ENCODE measurements at regions not wholly inside any gene's neighbourhood (a gene's known extent, or its start where the extent isn't known, plus 50 kb on each side); places are given as distances from the start of the nearest gene placed in this dataset.

GRCh38 chr13:47396915-47397314 is 500.1 kb upstream of the HTR2A start:
- TF ChIP-seq CTCF (IDR thresholded peaks at IDR 0.05) (no peak), ZFX (IDR thresholded peaks at IDR 0.05; ENCODE audit: borderline replicate concordance) (no peak)
- H3K27ac ChIP-seq = no peak overlapping the region

GRCh38 chr13:47374741-47375140 is 477.9 kb upstream of the HTR2A start:
- H3K27ac ChIP-seq = no peak overlapping the region
- TF ChIP-seq ZFX (IDR thresholded peaks at IDR 0.05; ENCODE audit: borderline replicate concordance) (no peak), CTCF (IDR thresholded peaks at IDR 0.05) (no peak)

GRCh38 chr13:47372751-47373150 is 475.9 kb upstream of the HTR2A start:
- no peak overlapping the region for H3K27ac ChIP-seq
- TF ChIP-seq ZFX (IDR thresholded peaks at IDR 0.05; ENCODE audit: borderline replicate concordance) (no peak), CTCF (IDR thresholded peaks at IDR 0.05) (no peak)

GRCh38 chr13:47351798-47352197 is 454.9 kb upstream of the HTR2A start:
- H3K27ac ChIP-seq = no peak overlapping the region
- TF ChIP-seq CTCF (IDR thresholded peaks at IDR 0.05) (no peak), ZFX (IDR thresholded peaks at IDR 0.05; ENCODE audit: borderline replicate concordance) (no peak)

- no peak overlapping the region for H3K27ac ChIP-seq
- TF ChIP-seq CTCF (IDR thresholded peaks at IDR 0.05) (no peak), ZFX (IDR thresholded peaks at IDR 0.05; ENCODE audit: borderline replicate concordance) (no peak)
Measured at GRCh38 chr13:47350334-47351124, 453.7 kb upstream of the HTR2A start.

GRCh38 chr13:47349211-47349610 is 452.4 kb upstream of the HTR2A start:
- no peak overlapping the region for H3K27ac ChIP-seq

More at GRCh38 chr13:47349211-47349610, 452.4 kb upstream of the HTR2A start:
- TF ChIP-seq ZFX (IDR thresholded peaks at IDR 0.05; ENCODE audit: borderline replicate concordance) (no peak), CTCF (IDR thresholded peaks at IDR 0.05) (no peak)

Data from 22Rv1 (cell line).